ENCODE measurements at regions not wholly inside any gene's neighbourhood (a gene's known extent, or its start where the extent isn't known, plus 50 kb on each side); places are given as distances from the start of the nearest gene placed in this dataset.
"Not testable (repeated sequence)": the region's sequence is repeated elsewhere in the genome, so short reads cannot be mapped to it uniquely, and the experiment has no call there.

- no peak overlapping the region for H3K9ac ChIP-seq
- no peaks in the 10 kb centered on the region for H3K36me3 ChIP-seq
- H4K20me1 ChIP-seq: no peaks in the 10 kb centered on the region
- TF ChIP-seq Cebpa-rat (IDR thresholded peaks at IDR 0.05): no peak
- peaks cover 4% of the 10 kb centered on the region; the same call in 1 of the 2 replicates for H3K9me3 ChIP-seq
- no peak overlapping the region for H3K4me3 ChIP-seq
- H3K27me3 ChIP-seq: no peaks in the 10 kb centered on the region
- H3K4me1 ChIP-seq: no peaks in the 10 kb centered on the region
- H3K4me2 ChIP-seq: no peak overlapping the region
- no peak overlapping the region for H3K27ac ChIP-seq
Measured at GRCh38 chr10:91076991-91077548, 143.4 kb upstream of the PCGF5 start.

GRCh38 chr10:91077549-91078071, 142.9 kb upstream of the PCGF5 start:
- TF ChIP-seq Cebpa-rat (IDR thresholded peaks at IDR 0.05): no peak
- Histone ChIP-seq H3K27me3 (no peaks in the 10 kb centered on the region), H3K9ac (no peak overlapping the region), H3K4me1 (no peaks in the 10 kb centered on the region), H3K27ac (no peak overlapping the region), H3K9me3 (peaks cover 4% of the 10 kb centered on the region; the same call in 1 of the 2 replicates), H3K4me3 (no peak overlapping the region), H4K20me1 (no peaks in the 10 kb centered on the region), H3K36me3 (no peaks in the 10 kb centered on the region), H3K4me2 (no peak overlapping the region)

- Histone ChIP-seq H3K4me3 (no peak overlapping the region), H4K20me1 (no peaks in the 10 kb centered on the region), H3K27ac (no peak overlapping the region)
Measured at GRCh38 chr10:91080776-91081175, 139.7 kb upstream of the PCGF5 start.

GRCh38 chr10:91082447-91082846, 138.0 kb upstream of the PCGF5 start:
- Histone ChIP-seq H3K4me1 (no peaks in the 10 kb centered on the region), H3K9ac (no peak overlapping the region), H3K27ac (no peak overlapping the region), H3K36me3 (no peaks in the 10 kb centered on the region), H3K9me3 (0 out of 2 replicates have a peak, but pooled peaks cover 2% of the 10 kb centered on the region), H3K27me3 (no peaks in the 10 kb centered on the region), H3K4me3 (no peak overlapping the region), H3K4me2 (no peak overlapping the region), H4K20me1 (no peaks in the 10 kb centered on the region)
- no peak for TF ChIP-seq Cebpa-rat (IDR thresholded peaks at IDR 0.05)

More at GRCh38 chr10:91080776-91081175, 139.7 kb upstream of the PCGF5 start:
- H3K4me1 ChIP-seq: no peaks in the 10 kb centered on the region
- H3K36me3 ChIP-seq: no peaks in the 10 kb centered on the region
- H3K27me3 ChIP-seq: no peaks in the 10 kb centered on the region
- H3K9ac ChIP-seq: no peak overlapping the region
- 0 out of 2 replicates have a peak, but pooled peaks cover 2% of the 10 kb centered on the region for H3K9me3 ChIP-seq
- TF ChIP-seq Cebpa-rat (IDR thresholded peaks at IDR 0.05): no peak
- no peak overlapping the region for H3K4me2 ChIP-seq

GRCh38 chr10:91088300-91089140, 131.9 kb upstream of the PCGF5 start:
- no peak overlapping the region for H3K4me2 ChIP-seq
- peaks cover 4% of the 10 kb centered on the region; the same call in 1 of the 2 replicates for H3K4me1 ChIP-seq
- H3K9ac ChIP-seq: no peak overlapping the region
- no peaks in the 10 kb centered on the region for H3K27me3 ChIP-seq
- no peak overlapping the region for H3K27ac ChIP-seq
- peaks cover 16% of the 10 kb centered on the region for H3K9me3 ChIP-seq
- no peak for TF ChIP-seq Cebpa-rat (IDR thresholded peaks at IDR 0.05)
- H3K4me3 ChIP-seq: no peak overlapping the region
- no peaks in the 10 kb centered on the region for H4K20me1 ChIP-seq
- no peaks in the 10 kb centered on the region for H3K36me3 ChIP-seq

GRCh38 chr10:91090761-91091529, 129.5 kb upstream of the PCGF5 start:
- TF ChIP-seq Cebpa-rat (IDR thresholded peaks at IDR 0.05): no peak
- no peaks in the 10 kb centered on the region for H3K36me3 ChIP-seq
- H3K4me2 ChIP-seq: no peak overlapping the region
- no peak overlapping the region for H3K9ac ChIP-seq
- no peaks in the 10 kb centered on the region for H3K27me3 ChIP-seq
- H3K9me3 ChIP-seq: peaks cover 19% of the 10 kb centered on the region
- H3K4me1 ChIP-seq: peaks cover 4% of the 10 kb centered on the region; the same call in 1 of the 2 replicates
- H3K27ac ChIP-seq: no peak overlapping the region
- no peak overlapping the region for H3K4me3 ChIP-seq
- no peaks in the 10 kb centered on the region for H4K20me1 ChIP-seq

GRCh38 chr10:91091780-91092179, 128.7 kb upstream of the PCGF5 start:
- no peaks in the 10 kb centered on the region for H3K36me3 ChIP-seq
- H3K4me3 ChIP-seq: no peak overlapping the region
- no peaks in the 10 kb centered on the region for H3K27me3 ChIP-seq
- no peak for TF ChIP-seq Cebpa-rat (IDR thresholded peaks at IDR 0.05)
- H3K4me2 ChIP-seq: no peak overlapping the region
- peaks cover 26% of the 10 kb centered on the region for H3K9me3 ChIP-seq
- H3K4me1 ChIP-seq: peaks cover 4% of the 10 kb centered on the region; the same call in 1 of the 2 replicates
- no peak overlapping the region for H3K9ac ChIP-seq
- no peaks in the 10 kb centered on the region for H4K20me1 ChIP-seq
- H3K27ac ChIP-seq: no peak overlapping the region

- no peaks in the 10 kb centered on the region for H4K20me1 ChIP-seq
- H3K4me1 ChIP-seq: no peaks in the 10 kb centered on the region
- H3K9ac ChIP-seq: no peak overlapping the region
- H3K4me2 ChIP-seq: no peak overlapping the region
- H3K27ac ChIP-seq: no peak overlapping the region
- no peak overlapping the region for H3K4me3 ChIP-seq
- no peaks in the 10 kb centered on the region for H3K27me3 ChIP-seq
- TF ChIP-seq Cebpa-rat (IDR thresholded peaks at IDR 0.05): no peak
- H3K9me3 ChIP-seq: peaks cover 48% of the 10 kb centered on the region
- no peaks in the 10 kb centered on the region for H3K36me3 ChIP-seq
Measured at GRCh38 chr10:91096274-91096673, 124.2 kb upstream of the PCGF5 start.

GRCh38 chr10:91097313-91097712, 123.2 kb upstream of the PCGF5 start:
- H3K9ac ChIP-seq: no peak overlapping the region
- no peaks in the 10 kb centered on the region for H4K20me1 ChIP-seq
- H3K27me3 ChIP-seq: no peaks in the 10 kb centered on the region
- H3K4me3 ChIP-seq: no peak overlapping the region
- no peak overlapping the region for H3K27ac ChIP-seq
- H3K4me2 ChIP-seq: no peak overlapping the region
- H3K36me3 ChIP-seq: no peaks in the 10 kb centered on the region
- H3K4me1 ChIP-seq: peaks cover 2% of the 10 kb centered on the region
- TF ChIP-seq Cebpa-rat (IDR thresholded peaks at IDR 0.05): no peak
- peaks cover 46% of the 10 kb centered on the region for H3K9me3 ChIP-seq

- not testable (repeated sequence) for H3K4me2 ChIP-seq, H3K27ac ChIP-seq, H3K27me3 ChIP-seq, H3K9ac ChIP-seq, H4K20me1 ChIP-seq, H3K4me3 ChIP-seq, H3K36me3 ChIP-seq, H3K4me1 ChIP-seq
- peaks cover 39% of the 10 kb centered on the region for H3K9me3 ChIP-seq
Measured at GRCh38 chr10:91098021-91098420, 122.4 kb upstream of the PCGF5 start.
